BLaER1 treated with 17β-estradiol and CSF1 and Interleukin-3, amounts not matched to agents 10 nM and 100 nM (cell line): ENCODE measurements at regions not wholly inside any gene's neighbourhood (a gene's known extent, or its start where the extent isn't known, plus 50 kb on each side); places are given as distances from the start of the nearest gene placed in this dataset.

ENCODE experiments used
- H3K27ac ChIP-seq, 11 experiments: shearing (Covaris generic); formaldehyde crosslinking; 2 replicates each; pipeline ENCODE4 v1.8.1; 2022
- H3K27me3 ChIP-seq, 11 experiments: shearing (Covaris generic); formaldehyde crosslinking; 2 replicates each; pipeline ENCODE4 v1.8.1; 2022
- H3K36me3 ChIP-seq, 11 experiments: shearing (Covaris generic); formaldehyde crosslinking; 2 replicates each; pipeline ENCODE4 v1.8.1; 2022
- H3K4me1 ChIP-seq, 10 experiments: shearing (Covaris generic); formaldehyde crosslinking; 2 replicates each; pipeline ENCODE4 v1.8.1; 2022
- H3K4me2 ChIP-seq, 11 experiments: shearing (Covaris generic); formaldehyde crosslinking; 2 replicates each; pipeline ENCODE4 v1.8.1; 2022
- H3K4me3 ChIP-seq, 10 experiments: shearing (Covaris generic); formaldehyde crosslinking; 2 replicates each; pipeline ENCODE4 v1.8.1; 2022
- H3K9ac ChIP-seq, 11 experiments: shearing (Covaris generic); formaldehyde crosslinking; 2 replicates each; pipeline ENCODE4 v1.8.1; 2022
- H3K9me3 ChIP-seq, 11 experiments: shearing (Covaris generic); formaldehyde crosslinking; replicated peaks in 1 of 11; 2 replicates each; pipeline ENCODE4 v1.8.1; 2022
- H4K20me1 ChIP-seq, 11 experiments: shearing (Covaris generic); formaldehyde crosslinking; 2 replicates each; pipeline ENCODE4 v1.8.1; 2022
- Cebpa-rat ChIP-seq, 11 experiments: shearing (Covaris generic); IDR thresholded peaks; 2 replicates each; pipeline ENCODE4 v1.8.1; 2022

GRCh38 chr6:122223251-122223650, 176.2 kb upstream of the HSF2 start:
- Histone ChIP-seq H3K4me3 (no peak overlapping the region), H3K36me3 (no peaks in the 10 kb centered on the region), H3K4me1 (peaks cover 0 to 22% (median 17%) of the 10 kb centered on the region in 10 experiments; a peak in 15 of 20 replicates), H3K27ac (peak overlapping the region in 9 of 11 experiments; percentile 17 to 79 (median 57); a peak in 15 of 22 replicates), H3K9ac (peak overlapping the region in 3 of 11 experiments; percentile 12 to 55 (median 47); a peak in 3 of 22 replicates), H4K20me1 (no peaks in the 10 kb centered on the region), H3K27me3 (no peaks in the 10 kb centered on the region), H3K9me3 (no peaks in the 10 kb centered on the region), H3K4me2 (peak overlapping the region in 9 of 11 experiments; percentile 43 to 71 (median 62); a peak in 14 of 22 replicates)
- TF ChIP-seq Cebpa-rat (IDR thresholded peaks at IDR 0.05): no peak

DNA sequence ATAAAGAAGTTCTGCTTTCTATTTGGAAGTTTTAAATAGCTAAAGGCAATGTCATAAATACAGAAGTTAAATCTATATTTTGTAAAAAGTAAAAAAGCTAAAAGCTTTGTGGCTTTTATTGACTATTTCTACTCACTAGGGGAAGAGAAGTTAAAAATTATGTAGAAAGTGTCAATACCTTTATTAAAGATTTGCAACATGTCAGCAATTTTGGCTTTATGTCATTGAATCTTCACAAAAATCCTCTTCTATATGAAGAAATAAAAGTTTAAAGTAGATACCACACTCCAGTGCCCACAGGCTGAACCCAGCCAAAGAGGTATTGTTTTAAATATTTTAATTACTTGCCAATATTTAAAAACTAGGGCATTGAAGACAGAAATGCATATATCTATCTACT, 160.6 kb upstream of the HSF2 start:
- Histone ChIP-seq H3K36me3 (no peaks in the 10 kb centered on the region), H3K4me3 (no peak overlapping the region), H3K9me3 (peaks cover 14 to 19% (median 15%) of the 10 kb centered on the region in 11 experiments; a peak in 21 of 22 replicates), H3K27me3 (no peaks in the 10 kb centered on the region), H3K4me1 (no peaks in the 10 kb centered on the region), H3K9ac (no peak overlapping the region), H4K20me1 (no peaks in the 10 kb centered on the region), H3K27ac (no peak overlapping the region), H3K4me2 (no peak overlapping the region)
- no peak for TF ChIP-seq Cebpa-rat (IDR thresholded peaks at IDR 0.05)

- Histone ChIP-seq H4K20me1 (no peaks in the 10 kb centered on the region), H3K4me3 (no peak overlapping the region), H3K36me3 (no peaks in the 10 kb centered on the region), H3K4me2 (no peak overlapping the region), H3K4me1 (peaks cover 0 to 9% (median 0%) of the 10 kb centered on the region in 10 experiments; a peak in 2 of 20 replicates), H3K9ac (no peak overlapping the region), H3K9me3 (peaks cover 42 to 62% (median 46%) of the 10 kb centered on the region in 11 experiments), H3K27me3 (no peaks in the 10 kb centered on the region), H3K27ac (no peak overlapping the region)
- TF ChIP-seq Cebpa-rat (IDR thresholded peaks at IDR 0.05): no peak
Observed at GRCh38 chr6:122246906-122247658, 152.4 kb upstream of the HSF2 start.

DNA sequence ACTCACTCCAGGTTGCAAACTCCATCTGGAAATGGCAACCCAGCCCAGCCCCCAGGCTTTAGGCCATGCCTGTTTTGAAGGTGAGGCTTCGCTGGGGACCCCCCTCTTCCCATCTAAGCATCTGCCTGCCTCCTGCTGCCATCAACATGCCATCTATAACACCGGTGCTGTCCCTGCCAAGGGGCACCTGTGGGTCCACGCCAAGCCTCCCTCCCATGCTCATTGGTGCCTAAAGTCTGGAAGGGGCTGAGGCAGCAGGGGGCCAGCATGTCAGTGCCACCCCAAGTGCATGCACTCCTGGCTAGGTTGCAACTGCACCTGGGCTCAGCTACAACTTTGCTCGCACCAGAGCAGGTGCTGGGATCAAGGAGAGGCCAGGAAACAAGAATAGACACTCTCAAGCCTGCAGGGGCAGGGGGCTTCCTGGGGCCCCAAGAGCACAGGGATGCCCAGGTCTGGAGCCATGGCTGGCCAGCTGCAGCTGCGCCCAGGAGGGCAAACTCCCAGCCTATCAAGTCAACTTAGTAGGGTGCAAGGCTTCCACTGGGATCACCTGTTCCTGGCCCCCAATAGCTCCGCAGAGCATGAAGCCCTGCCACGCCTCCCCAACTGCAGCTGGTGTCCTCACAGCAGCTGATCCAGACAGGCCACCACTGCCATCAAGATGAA, 151.3 kb upstream of the HSF2 start:
- peak overlapping the region in 1 of 10 experiments; percentile 28; a peak in 1 of 20 replicates for H3K4me3 ChIP-seq
- peaks cover 0 to 9% (median 0%) of the 10 kb centered on the region in 10 experiments; a peak in 2 of 20 replicates for H3K4me1 ChIP-seq
- no peaks in the 10 kb centered on the region for H3K36me3 ChIP-seq
- no peaks in the 10 kb centered on the region for H3K27me3 ChIP-seq
- peaks cover 33 to 53% (median 38%) of the 10 kb centered on the region in 11 experiments for H3K9me3 ChIP-seq
- H3K9ac ChIP-seq: no peak overlapping the region
- no peak for TF ChIP-seq Cebpa-rat (IDR thresholded peaks at IDR 0.05)
- H4K20me1 ChIP-seq: no peaks in the 10 kb centered on the region
- no peak overlapping the region for H3K4me2 ChIP-seq
- H3K27ac ChIP-seq: no peak overlapping the region

GRCh38 chr6:122248844-122249243, 150.6 kb upstream of the HSF2 start:
- H3K27ac ChIP-seq: no peak overlapping the region
- TF ChIP-seq Cebpa-rat (IDR thresholded peaks at IDR 0.05): no peak
- peaks cover 0 to 9% (median 0%) of the 10 kb centered on the region in 10 experiments; a peak in 2 of 20 replicates for H3K4me1 ChIP-seq
- no peak overlapping the region for H3K9ac ChIP-seq
- no peaks in the 10 kb centered on the region for H3K27me3 ChIP-seq
- H3K4me2 ChIP-seq: no peak overlapping the region
- H4K20me1 ChIP-seq: no peaks in the 10 kb centered on the region
- H3K9me3 ChIP-seq: peaks cover 27 to 46% (median 31%) of the 10 kb centered on the region in 11 experiments
- H3K4me3 ChIP-seq: no peak overlapping the region
- H3K36me3 ChIP-seq: no peaks in the 10 kb centered on the region

- Histone ChIP-seq H3K9me3 (no peaks in the 10 kb centered on the region), H4K20me1 (no peaks in the 10 kb centered on the region), H3K4me2 (no peak overlapping the region), H3K36me3 (no peaks in the 10 kb centered on the region), H3K9ac (no peak overlapping the region), H3K4me3 (no peak overlapping the region), H3K27ac (no peak overlapping the region), H3K4me1 (no peaks in the 10 kb centered on the region), H3K27me3 (no peaks in the 10 kb centered on the region)
- no peak for TF ChIP-seq Cebpa-rat (IDR thresholded peaks at IDR 0.05)
Observed at GRCh38 chr6:122258839-122259238, 140.6 kb upstream of the HSF2 start.

GRCh38 chr6:122264557-122264956, 134.9 kb upstream of the HSF2 start:
- H4K20me1 ChIP-seq: no peaks in the 10 kb centered on the region
- H3K27ac ChIP-seq: no peak overlapping the region
- no peak overlapping the region for H3K9ac ChIP-seq
- H3K27me3 ChIP-seq: peaks cover 0 to 27% (median 13%) of the 10 kb centered on the region in 11 experiments; a peak in 10 of 22 replicates
- no peak for TF ChIP-seq Cebpa-rat (IDR thresholded peaks at IDR 0.05)
- H3K36me3 ChIP-seq: no peaks in the 10 kb centered on the region
- H3K9me3 ChIP-seq: peaks cover 7 to 18% (median 12%) of the 10 kb centered on the region in 11 experiments; a peak in 18 of 22 replicates
- no peak overlapping the region for H3K4me3 ChIP-seq
- H3K4me1 ChIP-seq: peaks cover 0 to 8% (median 5%) of the 10 kb centered on the region in 10 experiments; a peak in 8 of 20 replicates
- no peak overlapping the region for H3K4me2 ChIP-seq

DNA sequence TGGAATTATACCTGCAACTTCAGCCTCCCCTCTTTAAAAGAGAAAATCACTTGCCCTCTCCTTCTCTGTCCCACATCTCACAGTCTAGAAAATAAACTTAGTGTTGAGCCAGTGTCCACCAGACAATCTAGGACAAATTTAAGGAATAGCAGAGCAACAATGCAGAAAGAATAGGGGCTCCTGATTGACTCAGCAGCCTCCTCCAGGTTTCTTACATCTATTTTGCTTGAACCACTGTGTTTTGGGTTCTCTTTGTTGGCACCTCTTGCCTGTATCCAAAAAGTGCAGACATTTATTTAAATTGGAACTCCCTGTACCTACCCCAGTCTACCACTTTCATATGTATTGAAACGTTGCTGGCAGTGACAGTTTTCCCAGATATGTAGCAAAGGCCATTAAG, 133.7 kb upstream of the HSF2 start:
- Histone ChIP-seq H4K20me1 (no peaks in the 10 kb centered on the region), H3K4me1 (peaks cover 0 to 8% (median 5%) of the 10 kb centered on the region in 10 experiments; a peak in 8 of 20 replicates), H3K27ac (no peak overlapping the region), H3K9ac (no peak overlapping the region), H3K36me3 (no peaks in the 10 kb centered on the region), H3K27me3 (peaks cover 0 to 27% (median 13%) of the 10 kb centered on the region in 11 experiments; a peak in 10 of 22 replicates), H3K4me3 (no peak overlapping the region), H3K9me3 (peaks cover 7 to 24% (median 12%) of the 10 kb centered on the region in 11 experiments; a peak in 18 of 22 replicates), H3K4me2 (no peak overlapping the region)
- no peak for TF ChIP-seq Cebpa-rat (IDR thresholded peaks at IDR 0.05)

GRCh38 chr6:122268394-122268793, 131.1 kb upstream of the HSF2 start:
- no peaks in the 10 kb centered on the region for H4K20me1 ChIP-seq
- H3K27ac ChIP-seq: no peak overlapping the region
- peaks cover 0 to 33% (median 13%) of the 10 kb centered on the region in 11 experiments; a peak in 10 of 22 replicates for H3K27me3 ChIP-seq
- H3K9me3 ChIP-seq: peaks cover 7 to 24% (median 12%) of the 10 kb centered on the region in 11 experiments; a peak in 18 of 22 replicates
- peak overlapping the region in 3 of 11 experiments; percentile 5 to 32 (median 12); a peak in 4 of 22 replicates for H3K4me2 ChIP-seq
- no peak overlapping the region for H3K4me3 ChIP-seq
- peaks cover 0 to 8% (median 5%) of the 10 kb centered on the region in 10 experiments; a peak in 8 of 20 replicates for H3K4me1 ChIP-seq
- H3K36me3 ChIP-seq: no peaks in the 10 kb centered on the region
- no peak for TF ChIP-seq Cebpa-rat (IDR thresholded peaks at IDR 0.05)
- H3K9ac ChIP-seq: no peak overlapping the region
